Thoracic aorta (tissue), 2 donors: ENCODE measurements at regions not wholly inside any gene's neighbourhood (a gene's known extent, or its start where the extent isn't known, plus 50 kb on each side); places are given as distances from the start of the nearest gene placed in this dataset.

Experiments used
- ATAC-seq: fragments of 150-250 bp; one replicate; pipeline ENCODE4 v1.8.0; 2017; ENCODE audit warnings: low read depth; ENCODE audit not compliant: insufficient number of reproducible peaks, low FRiP score
- DNase-seq: peaks from one replicate; pipeline ENCODE4 v3.0.0-alpha.2; 2020; ENCODE audit warnings: low spot score
- H3K27ac ChIP-seq, 2 donors: fragments of 200-600 bp; sonication (generic); 1 replicate in 1 of 2; 2 replicates in 1 of 2; pipeline ENCODE4 v1.5.1; 2016; ENCODE audit warnings: mild to moderate bottlenecking in 2 of 2, moderate library complexity in 2 of 2
- H3K27me3 ChIP-seq: fragments of 200-600 bp; sonication (generic); replicated peaks from 2 replicates; pipeline ENCODE4 v1.6.0; 2016; ENCODE audit warnings: mild to moderate bottlenecking; ENCODE audit not compliant: insufficient read depth
- H3K36me3 ChIP-seq: fragments of 200-600 bp; sonication (generic); one replicate; pipeline ENCODE4 v1.5.1; 2016
- H3K4me1 ChIP-seq, 2 donors: fragments of 200-600 bp; sonication (generic); 1 replicate in 1 of 2; 2 replicates in 1 of 2; pipeline versions ENCODE4 v1.5.1 to v1.6.0; 2016; ENCODE audit warnings: low read depth in 2 of 2, mild to moderate bottlenecking in 1 of 2; ENCODE audit not compliant: control insufficient read depth in 1 of 2
- H3K4me3 ChIP-seq: fragments of 200-600 bp; sonication (generic); 2 replicates; pipeline ENCODE4 v1.5.1; 2016; ENCODE audit warnings: mild to moderate bottlenecking
- H3K9me3 ChIP-seq: fragments of 200-600 bp; sonication (generic); 2 replicates; pipeline ENCODE4 v1.5.1; 2016
- TF ChIP-seq, protein P1 (sequence below): fragments of 200-600 bp; sonication (generic); IDR thresholded peaks from one replicate; pipeline ENCODE4 v1.5.1; 2019; ENCODE audit warnings: antibody characterized with exemption

DNA sequence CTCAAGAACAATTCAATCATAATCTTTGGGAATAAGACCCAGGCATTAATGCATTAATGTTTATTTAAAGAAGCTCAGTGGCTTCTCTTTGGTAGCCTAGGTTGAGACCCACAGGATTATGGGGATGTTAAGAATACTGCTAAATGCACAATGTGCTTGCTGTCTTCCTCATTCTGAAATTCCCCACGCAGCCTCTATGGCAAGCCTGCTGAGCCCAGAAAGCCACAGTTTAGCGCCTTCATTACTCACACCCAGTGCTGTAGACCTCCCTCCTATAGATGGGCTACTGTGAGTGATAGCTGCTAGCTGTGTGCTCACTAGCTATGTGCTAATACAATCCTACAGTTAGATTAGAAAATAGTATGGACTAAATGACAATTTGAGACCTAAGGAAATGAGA lies 90.6 kb downstream of the TNFSF13B start:
- ATAC-seq (no peak), DNase-seq (no peak)
- Histone ChIP-seq H3K4me3 (no peak overlapping the region), H3K4me1 (no peaks in the 10 kb centered on the region), H3K27me3 (no peaks in the 10 kb centered on the region), H3K36me3 (no peaks in the 10 kb centered on the region), H3K27ac (no peak overlapping the region), H3K9me3 (no peaks in the 10 kb centered on the region)
- TF ChIP-seq, protein P1, sequence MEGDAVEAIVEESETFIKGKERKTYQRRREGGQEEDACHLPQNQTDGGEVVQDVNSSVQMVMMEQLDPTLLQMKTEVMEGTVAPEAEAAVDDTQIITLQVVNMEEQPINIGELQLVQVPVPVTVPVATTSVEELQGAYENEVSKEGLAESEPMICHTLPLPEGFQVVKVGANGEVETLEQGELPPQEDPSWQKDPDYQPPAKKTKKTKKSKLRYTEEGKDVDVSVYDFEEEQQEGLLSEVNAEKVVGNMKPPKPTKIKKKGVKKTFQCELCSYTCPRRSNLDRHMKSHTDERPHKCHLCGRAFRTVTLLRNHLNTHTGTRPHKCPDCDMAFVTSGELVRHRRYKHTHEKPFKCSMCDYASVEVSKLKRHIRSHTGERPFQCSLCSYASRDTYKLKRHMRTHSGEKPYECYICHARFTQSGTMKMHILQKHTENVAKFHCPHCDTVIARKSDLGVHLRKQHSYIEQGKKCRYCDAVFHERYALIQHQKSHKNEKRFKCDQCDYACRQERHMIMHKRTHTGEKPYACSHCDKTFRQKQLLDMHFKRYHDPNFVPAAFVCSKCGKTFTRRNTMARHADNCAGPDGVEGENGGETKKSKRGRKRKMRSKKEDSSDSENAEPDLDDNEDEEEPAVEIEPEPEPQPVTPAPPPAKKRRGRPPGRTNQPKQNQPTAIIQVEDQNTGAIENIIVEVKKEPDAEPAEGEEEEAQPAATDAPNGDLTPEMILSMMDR, result no peak

DNA sequence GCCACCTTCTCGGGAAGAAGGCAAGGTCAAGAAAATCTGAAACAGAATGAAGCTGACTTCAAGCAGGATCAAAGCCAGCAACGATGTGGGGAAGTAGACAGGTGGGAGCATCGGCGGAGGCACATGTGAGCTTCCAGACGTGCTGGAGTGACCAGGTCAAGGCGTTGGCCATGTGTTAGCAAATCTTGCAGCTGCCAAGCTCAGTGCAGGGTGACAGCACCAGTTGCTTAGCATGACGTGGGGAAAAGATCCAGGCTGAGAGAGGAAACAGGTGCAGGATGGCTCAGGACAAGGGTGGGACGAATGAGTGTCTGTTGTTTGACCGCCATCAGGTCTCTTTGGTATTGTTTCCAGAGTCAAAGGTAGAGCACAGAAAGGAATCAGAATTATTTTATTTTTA lies 92.3 kb downstream of the TNFSF13B start:
- Histone ChIP-seq H3K4me3 (no peak overlapping the region), H3K36me3 (no peaks in the 10 kb centered on the region), H3K4me1 (no peaks in the 10 kb centered on the region), H3K27me3 (no peaks in the 10 kb centered on the region), H3K27ac (no peak overlapping the region), H3K9me3 (no peaks in the 10 kb centered on the region)
- no peak for ATAC-seq
- DNase-seq, result no peak
- TF ChIP-seq, protein P1, result no peak

DNA sequence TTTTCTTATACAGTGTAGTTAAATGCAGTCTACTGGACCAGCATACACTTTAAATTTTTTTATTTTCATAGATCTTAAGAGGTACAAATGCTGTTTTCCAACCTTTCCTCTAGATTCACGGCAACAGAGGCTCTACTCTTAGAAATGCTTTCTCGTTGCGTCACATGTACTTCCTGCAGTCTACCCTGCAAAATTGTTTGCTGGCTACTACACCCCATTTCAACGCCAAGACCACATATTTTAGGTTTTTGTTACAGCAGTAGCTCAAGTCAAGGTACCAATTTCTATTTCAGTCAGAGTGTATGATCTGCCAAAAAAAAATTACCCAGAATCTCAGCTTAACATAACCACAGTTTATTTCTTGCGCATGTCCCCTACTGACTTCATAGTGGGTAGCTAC lies 94.1 kb downstream of the TNFSF13B start:
- ATAC-seq, result no peak
- TF ChIP-seq, protein P1, result no peak
- no peaks in the 10 kb centered on the region for H3K4me1 ChIP-seq

DNA sequence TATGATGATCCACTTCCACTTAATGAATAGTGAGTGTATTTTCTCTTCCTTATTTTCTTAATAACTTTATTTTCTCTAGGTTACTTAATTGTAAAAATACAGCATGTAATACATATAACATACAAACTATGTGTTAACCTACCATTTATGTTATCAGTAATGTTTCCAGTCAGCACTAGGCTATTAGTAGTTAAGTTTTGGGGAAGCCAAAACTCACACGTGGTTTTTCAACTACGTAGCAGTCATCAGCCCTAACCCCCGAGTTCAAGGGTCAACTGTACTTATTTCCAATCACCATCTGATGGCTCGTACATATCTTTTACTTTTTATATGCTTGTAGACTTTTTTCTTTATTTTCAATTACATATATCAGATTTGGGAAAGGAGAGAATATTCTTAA lies 95.7 kb downstream of the TNFSF13B start:
- no peak for ATAC-seq
- no peaks in the 10 kb centered on the region for H3K4me1 ChIP-seq
- no peak overlapping the region for H3K4me3 ChIP-seq
- no peaks in the 10 kb centered on the region for H3K36me3 ChIP-seq
- TF ChIP-seq, protein P1, result no peak
- no peaks in the 10 kb centered on the region for H3K9me3 ChIP-seq
- DNase-seq, result no peak
- H3K27me3 ChIP-seq, result no peaks in the 10 kb centered on the region
- H3K27ac ChIP-seq, result no peak overlapping the region

More for the DNA sequence above, 94.1 kb downstream of the TNFSF13B start:
- no peaks in the 10 kb centered on the region for H3K9me3 ChIP-seq
- H3K36me3 ChIP-seq, result no peaks in the 10 kb centered on the region
- H3K27ac ChIP-seq, result no peak overlapping the region
- no peak overlapping the region for H3K4me3 ChIP-seq
- no peaks in the 10 kb centered on the region for H3K27me3 ChIP-seq
- no peak for DNase-seq

DNA sequence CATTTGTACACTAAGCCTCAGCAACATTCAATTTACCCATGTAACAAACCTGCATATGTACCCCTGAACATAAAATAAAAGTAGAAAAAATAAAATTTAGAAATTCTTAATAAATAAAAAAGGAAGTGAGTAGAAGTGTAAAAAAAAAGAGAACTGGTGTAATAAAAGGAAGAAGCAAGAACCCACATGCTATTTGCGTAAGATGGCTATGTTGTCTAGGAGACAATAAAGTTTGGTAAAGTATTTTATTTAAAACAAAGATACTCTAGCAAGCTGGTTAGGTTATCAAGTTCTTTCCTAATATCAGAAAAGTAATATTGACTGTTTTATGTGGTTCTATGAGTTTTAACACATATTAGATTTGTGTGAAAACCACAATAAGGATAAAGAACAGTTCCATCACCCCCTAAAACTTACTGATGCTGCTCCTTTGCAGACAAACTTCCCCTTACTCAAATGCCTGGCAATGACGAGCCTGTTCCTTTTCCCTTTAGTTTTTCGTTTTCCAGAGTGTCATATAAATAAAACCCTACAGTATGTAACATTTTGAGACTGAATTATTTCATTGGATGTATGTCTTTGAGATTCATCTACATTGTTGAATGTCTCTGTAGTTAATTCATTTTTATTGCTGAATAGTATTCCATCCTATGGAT lies 98.9 kb downstream of the TNFSF13B start:
- H3K36me3 ChIP-seq, result no peaks in the 10 kb centered on the region
- no peak for ATAC-seq
- H3K27ac ChIP-seq, result no peak overlapping the region
- DNase-seq, result no peak
- H3K4me3 ChIP-seq, result no peak overlapping the region
- H3K4me1 ChIP-seq, result no peaks in the 10 kb centered on the region
- H3K9me3 ChIP-seq, result no peaks in the 10 kb centered on the region
- H3K27me3 ChIP-seq, result no peaks in the 10 kb centered on the region
- TF ChIP-seq, protein P1, result no peak
